ENCODE measurements at regions not wholly inside any gene's neighbourhood (a gene's known extent, or its start where the extent isn't known, plus 50 kb on each side); places are given as distances from the start of the nearest gene placed in this dataset.

DNA sequence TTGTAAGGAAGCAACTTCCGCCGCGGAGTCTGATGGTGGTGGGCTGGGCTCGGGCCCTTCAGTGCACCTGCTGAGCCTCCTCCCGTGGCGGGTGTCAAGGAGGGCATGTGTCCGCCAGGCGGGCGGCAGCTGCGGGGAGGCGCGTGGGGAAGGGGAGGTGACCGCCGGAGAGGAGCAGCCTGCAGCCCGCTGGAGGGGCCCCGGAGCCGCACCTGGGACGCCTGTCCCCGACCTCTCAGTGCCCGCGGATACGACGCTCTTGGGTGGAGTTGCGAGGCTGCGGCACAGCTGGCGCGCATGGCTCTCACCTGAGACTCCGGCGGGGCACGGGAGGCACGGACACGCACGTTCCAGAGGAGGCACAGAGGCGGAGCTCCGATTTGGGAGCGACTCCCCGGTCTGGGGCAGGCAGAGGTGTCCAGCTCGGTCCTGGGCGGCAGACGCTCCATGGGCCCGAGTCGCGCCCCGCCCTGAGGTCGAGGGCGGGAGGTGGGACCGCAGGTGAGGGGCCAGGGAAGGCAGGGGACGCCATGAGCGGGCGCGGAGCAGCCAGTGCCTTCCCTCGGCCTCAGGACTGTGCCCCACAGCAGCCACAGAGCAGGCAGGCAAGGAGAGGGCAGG lies 50.2 kb upstream of the PRR20G start:
- no peak for TF ChIP-seq CTCF (IDR thresholded peaks at IDR 0.05; ENCODE audit: unreplicated experiment)
- no peak overlapping the region for H3K27ac Mint-ChIP-seq (ENCODE audit: unreplicated experiment)
- H3K9me3 Mint-ChIP-seq (ENCODE audit: unreplicated experiment), result no peaks in the 10 kb centered on the region

More for the DNA sequence above, 50.2 kb upstream of the PRR20G start:
- no peak for DNase-seq (ENCODE audit: low spot score)
- H3K36me3 Mint-ChIP-seq (ENCODE audit: low read depth, unreplicated experiment), result no peaks in the 10 kb centered on the region
- H3K27me3 Mint-ChIP-seq (ENCODE audit: unreplicated experiment), result peaks cover 6% of the 10 kb centered on the region
- no peak overlapping the region for H3K4me3 Mint-ChIP-seq (ENCODE audit: unreplicated experiment)
- H3K4me1 Mint-ChIP-seq (ENCODE audit: unreplicated experiment), result no peaks in the 10 kb centered on the region

All from endothelial cell (in vitro differentiated cells).